GM19239 (cell line): ENCODE measurements at regions not wholly inside any gene's neighbourhood (a gene's known extent, or its start where the extent isn't known, plus 50 kb on each side); places are given as distances from the start of the nearest gene placed in this dataset.
"Not testable (repeated sequence)": the region's sequence is repeated elsewhere in the genome, so short reads cannot be mapped to it uniquely, and the experiment has no call there.

Experiments used
- DNase-seq: peaks from one replicate; pipeline ENCODE4 v3.0.0; 2011; ENCODE audit warnings: low spot score; ENCODE audit not compliant: insufficient read length
- FAIRE-seq: peaks from 2 replicates; lab custom pipeline; 2011; peaks lifted over from hg19 to GRCh38; lab: Jason Lieb, UNC

GRCh38 chr18:73696698-73697097 lies 450.9 kb downstream of the FBXO15 start:
- FAIRE-seq (no peak), DNase-seq (no peak)

- no peak for DNase-seq
- FAIRE-seq = no peak
These were observed 451.5 kb downstream of the FBXO15 start for GRCh38 chr18:73696171-73696570.

GRCh38 chr18:73693091-73693490 lies 454.5 kb downstream of the FBXO15 start:
- DNase-seq (no peak), FAIRE-seq (no peak)

GRCh38 chr18:73691624-73692023 lies 456.0 kb downstream of the FBXO15 start:
- DNase-seq (no peak), FAIRE-seq (no peak)

- DNase-seq (no peak), FAIRE-seq (no peak)
These were observed 456.5 kb downstream of the FBXO15 start for GRCh38 chr18:73691118-73691517.

- no peak for FAIRE-seq
- no peak for DNase-seq
These were observed 457.4 kb downstream of the FBXO15 start for GRCh38 chr18:73690222-73690621.

- DNase-seq (no peak), FAIRE-seq (no peak)
These were observed 458.6 kb downstream of the FBXO15 start for GRCh38 chr18:73688851-73689711.

- no peak for FAIRE-seq
- no peak for DNase-seq
These were observed 459.5 kb downstream of the FBXO15 start for GRCh38 chr18:73688161-73688560.

GRCh38 chr18:73684647-73685046 lies 463.0 kb downstream of the FBXO15 start:
- DNase-seq (no peak), FAIRE-seq (no peak)

- no peak for DNase-seq
- FAIRE-seq = no peak
These were observed 464.0 kb downstream of the FBXO15 start for GRCh38 chr18:73683409-73684238.

- DNase-seq = no peak
- FAIRE-seq = no peak
These were observed 465.7 kb downstream of the FBXO15 start for GRCh38 chr18:73681912-73682311.

- FAIRE-seq (no peak), DNase-seq (no peak)
These were observed 466.2 kb downstream of the FBXO15 start for GRCh38 chr18:73681398-73681797.

- DNase-seq (no peak), FAIRE-seq (no peak)
These were observed 467.5 kb downstream of the FBXO15 start for GRCh38 chr18:73679941-73680712.

GRCh38 chr18:73677450-73677849 lies 470.2 kb downstream of the FBXO15 start:
- DNase-seq (no peak), FAIRE-seq (no peak)

GRCh38 chr18:73674125-73674865 lies 473.3 kb downstream of the FBXO15 start:
- DNase-seq = no peak
- no peak for FAIRE-seq

- FAIRE-seq, DNase-seq: not testable (repeated sequence)
These were observed 476.2 kb downstream of the FBXO15 start for GRCh38 chr18:73671480-73671879.

GRCh38 chr18:73670524-73670923 lies 477.1 kb downstream of the FBXO15 start:
- FAIRE-seq (no peak), DNase-seq (peak; percentile 1)

- FAIRE-seq (no peak), DNase-seq (no peak)
These were observed 477.6 kb downstream of the FBXO15 start for GRCh38 chr18:73670039-73670438.

- FAIRE-seq = no peak
- no peak for DNase-seq
These were observed 478.3 kb downstream of the FBXO15 start for GRCh38 chr18:73669297-73669696.

GRCh38 chr18:73668051-73668450 lies 479.6 kb downstream of the FBXO15 start:
- FAIRE-seq (no peak), DNase-seq (no peak)
